ENCODE measurements at regions not wholly inside any gene's neighbourhood (a gene's known extent, or its start where the extent isn't known, plus 50 kb on each side); places are given as distances from the start of the nearest gene placed in this dataset.

GRCh38 chr2:129444751-129445150 is 534.7 kb upstream of the RAB6C start:
- no peak overlapping the region for H3K4me3 ChIP-seq (replicated peaks in 1 of 2; ENCODE audit: low read depth in 2 of 2, low read length in 2 of 2)
- DNase-seq (ENCODE audit: low read depth in 2 of 2), result no peak
- no peak for TF ChIP-seq CTCF (IDR thresholded peaks at IDR 0.05; ENCODE audit: low read depth, low read length)

GRCh38 chr2:129456691-129457090 is 522.8 kb upstream of the RAB6C start:
- TF ChIP-seq CTCF (IDR thresholded peaks at IDR 0.05; ENCODE audit: low read depth, low read length), result no peak

GRCh38 chr2:129457277-129457818 is 522.1 kb upstream of the RAB6C start:
- TF ChIP-seq CTCF (IDR thresholded peaks at IDR 0.05; ENCODE audit: low read depth, low read length), result no peak
- H3K4me3 ChIP-seq (replicated peaks in 1 of 2; ENCODE audit: low read depth in 2 of 2, low read length in 2 of 2), result no peak overlapping the region
- DNase-seq (ENCODE audit: low read depth in 2 of 2), result no peak

More at GRCh38 chr2:129456691-129457090, 522.8 kb upstream of the RAB6C start:
- no peak for DNase-seq (ENCODE audit: low read depth in 2 of 2)
- no peak overlapping the region for H3K4me3 ChIP-seq (replicated peaks in 1 of 2; ENCODE audit: low read depth in 2 of 2, low read length in 2 of 2)

- no peak for DNase-seq (ENCODE audit: low read depth in 2 of 2)
- no peak overlapping the region for H3K4me3 ChIP-seq (replicated peaks in 1 of 2; ENCODE audit: low read depth in 2 of 2, low read length in 2 of 2)
- TF ChIP-seq CTCF (IDR thresholded peaks at IDR 0.05; ENCODE audit: low read depth, low read length), result no peak
These were observed 521.5 kb upstream of the RAB6C start for GRCh38 chr2:129458006-129458405.

- no peak for TF ChIP-seq CTCF (IDR thresholded peaks at IDR 0.05; ENCODE audit: low read depth, low read length)
- no peak for DNase-seq (ENCODE audit: low read depth in 2 of 2)
- H3K4me3 ChIP-seq (replicated peaks in 1 of 2; ENCODE audit: low read depth in 2 of 2, low read length in 2 of 2), result no peak overlapping the region
These were observed 521.0 kb upstream of the RAB6C start for GRCh38 chr2:129458436-129458835.

- no peak for TF ChIP-seq CTCF (IDR thresholded peaks at IDR 0.05; ENCODE audit: low read depth, low read length)
- no peak for DNase-seq (ENCODE audit: low read depth in 2 of 2)
- no peak overlapping the region for H3K4me3 ChIP-seq (replicated peaks in 1 of 2; ENCODE audit: low read depth in 2 of 2, low read length in 2 of 2)
These were observed 520.1 kb upstream of the RAB6C start for GRCh38 chr2:129459200-129459876.
